ENCODE measurements at regions not wholly inside any gene's neighbourhood (a gene's known extent, or its start where the extent isn't known, plus 50 kb on each side); places are given as distances from the start of the nearest gene placed in this dataset.

DNA sequence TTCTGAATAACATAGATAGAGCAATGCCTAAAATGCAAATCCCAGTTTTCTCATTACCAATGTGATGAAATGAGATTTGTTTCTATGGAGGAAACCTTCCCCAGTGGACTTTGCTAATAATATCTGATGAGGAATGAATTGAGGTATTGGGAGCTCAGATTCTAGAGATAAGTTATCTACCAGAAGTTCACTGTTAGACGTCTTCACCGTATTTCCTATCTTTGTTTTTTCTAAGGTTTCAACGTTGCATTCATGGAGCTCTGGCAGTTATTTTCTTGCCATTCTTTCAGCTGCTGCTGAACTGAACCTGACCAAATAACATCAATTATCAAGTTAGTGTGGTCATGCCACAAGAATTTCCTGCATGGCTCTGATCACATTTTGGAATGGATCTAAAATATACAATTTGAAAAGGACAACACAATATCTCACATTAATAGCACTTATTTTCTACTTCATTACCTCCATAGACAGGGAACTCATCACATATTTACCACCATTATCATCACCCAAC, 511.8 kb upstream of the LCORL start:
- Mint-ChIP-seq H3K36me3 (no peaks in the 10 kb centered on the region), H3K27me3 (peaks cover 0 to 1% of the 10 kb centered on the region in 2 donors)
- no peak for DNase-seq

DNA sequence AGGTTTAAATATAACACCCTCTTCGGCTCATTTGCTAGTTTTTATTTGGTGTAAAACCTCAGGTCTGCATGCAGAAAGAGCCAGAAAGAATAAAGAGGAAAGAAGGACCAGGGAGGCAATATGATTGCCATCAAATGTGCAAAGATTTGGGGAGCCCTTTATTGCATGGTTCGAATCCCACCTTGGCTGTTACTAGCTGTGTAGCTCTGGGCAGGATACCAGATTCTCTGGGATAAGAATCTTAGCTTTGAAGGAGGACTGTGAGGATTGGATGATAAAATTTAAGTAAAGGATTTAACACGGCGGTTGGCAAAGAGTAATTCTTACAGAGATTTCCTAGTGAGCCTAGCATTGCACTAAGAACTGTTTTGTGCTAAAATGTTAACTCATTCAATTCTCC, 510.2 kb upstream of the LCORL start:
- Histone ChIP-seq H3K4me3 (ENCODE audit: low read length in 2 of 2) (no peak overlapping the region), H3K27ac (ENCODE audit: low read depth, low read length) (no peak overlapping the region), H3K9me3 (ENCODE audit: control insufficient read depth in 1 of 2, low read length in 2 of 2) (no peaks in the 10 kb centered on the region), H3K27me3 (ENCODE audit: insufficient read depth, low read length) (no peaks in the 10 kb centered on the region), H3K4me1 (ENCODE audit: insufficient read depth, low read length) (no peaks in the 10 kb centered on the region), H3K36me3 (ENCODE audit: insufficient read depth, low read length) (no peaks in the 10 kb centered on the region)
- H3K36me3 Mint-ChIP-seq: no peaks in the 10 kb centered on the region
- no peak for DNase-seq
- no peaks in the 10 kb centered on the region for H3K27me3 Mint-ChIP-seq
- intact Hi-C loops (cut with micrococcal nuclease): no loop called here
- CTCF ChIA-PET (ENCODE audit: partially characterized antibody): no interaction called here
- no peaks in the 10 kb centered on the region for H3K4me1 Mint-ChIP-seq
- H3K9me3 Mint-ChIP-seq: peaks cover 0 to 2% (median 0%) of the 10 kb centered on the region in 8 donors
- H3K4me3 Mint-ChIP-seq: no peak overlapping the region
- H3K27ac Mint-ChIP-seq: no peak overlapping the region
- POLR2A ChIA-PET (ENCODE audit: partially characterized antibody): no interaction called here

More for the DNA sequence above, 511.8 kb upstream of the LCORL start:
- Histone ChIP-seq H3K27me3 (ENCODE audit: insufficient read depth, low read length) (no peaks in the 10 kb centered on the region), H3K4me3 (ENCODE audit: low read length in 2 of 2) (no peak overlapping the region), H3K9me3 (ENCODE audit: control insufficient read depth in 1 of 2, low read length in 2 of 2) (no peaks in the 10 kb centered on the region), H3K36me3 (ENCODE audit: insufficient read depth, low read length) (no peaks in the 10 kb centered on the region), H3K4me1 (ENCODE audit: insufficient read depth, low read length) (no peaks in the 10 kb centered on the region), H3K27ac (ENCODE audit: low read depth, low read length) (no peak overlapping the region)
- ChIA-PET POLR2A (ENCODE audit: partially characterized antibody) (no interaction called here), CTCF (ENCODE audit: partially characterized antibody) (no interaction called here)
- no peak overlapping the region for H3K4me3 Mint-ChIP-seq
- H3K27ac Mint-ChIP-seq: no peak overlapping the region
- intact Hi-C loops (cut with micrococcal nuclease): no loop called here
- H3K4me1 Mint-ChIP-seq: no peaks in the 10 kb centered on the region
- H3K9me3 Mint-ChIP-seq: peaks cover 0 to 2% (median 0%) of the 10 kb centered on the region in 8 donors

DNA sequence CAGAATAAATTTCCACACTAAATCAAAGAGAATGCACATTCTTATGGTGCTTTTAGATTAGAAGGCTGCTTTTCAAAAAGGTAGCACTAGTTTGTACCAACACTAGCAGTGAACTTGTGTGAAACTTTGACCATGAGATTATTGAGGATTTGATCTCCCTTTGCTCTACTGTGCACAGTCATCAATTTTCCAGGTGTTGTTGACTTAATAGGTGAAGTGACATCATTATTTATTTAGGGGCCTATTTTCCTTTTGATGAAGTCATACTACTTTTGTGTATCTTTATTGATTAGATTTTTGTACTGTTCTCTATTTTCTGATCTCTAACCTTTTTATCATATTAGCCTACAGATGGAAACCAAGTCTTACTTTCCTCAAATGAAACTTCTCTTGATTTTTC, 507.9 kb upstream of the LCORL start:
- H3K27me3 Mint-ChIP-seq: no peaks in the 10 kb centered on the region
- DNase-seq: no peak
- H3K36me3 ChIP-seq (ENCODE audit: insufficient read depth, low read length): no peaks in the 10 kb centered on the region
- intact Hi-C loops (cut with micrococcal nuclease): no loop called here
- ChIA-PET POLR2A (ENCODE audit: partially characterized antibody) (no interaction called here), CTCF (ENCODE audit: partially characterized antibody) (no interaction called here)
- H3K27ac ChIP-seq (ENCODE audit: low read depth, low read length): no peak overlapping the region
- H3K36me3 Mint-ChIP-seq: no peaks in the 10 kb centered on the region
- H3K4me3 ChIP-seq (ENCODE audit: low read length in 2 of 2): no peak overlapping the region
- H3K27ac Mint-ChIP-seq: no peak overlapping the region
- no peaks in the 10 kb centered on the region for H3K4me1 ChIP-seq (ENCODE audit: insufficient read depth, low read length)
- H3K9me3 Mint-ChIP-seq: no peaks in the 10 kb centered on the region
- no peak overlapping the region for H3K4me3 Mint-ChIP-seq
- no peaks in the 10 kb centered on the region for H3K27me3 ChIP-seq (ENCODE audit: insufficient read depth, low read length)
- H3K9me3 ChIP-seq (ENCODE audit: control insufficient read depth in 1 of 2, low read length in 2 of 2): no peaks in the 10 kb centered on the region
- no peaks in the 10 kb centered on the region for H3K4me1 Mint-ChIP-seq

DNA sequence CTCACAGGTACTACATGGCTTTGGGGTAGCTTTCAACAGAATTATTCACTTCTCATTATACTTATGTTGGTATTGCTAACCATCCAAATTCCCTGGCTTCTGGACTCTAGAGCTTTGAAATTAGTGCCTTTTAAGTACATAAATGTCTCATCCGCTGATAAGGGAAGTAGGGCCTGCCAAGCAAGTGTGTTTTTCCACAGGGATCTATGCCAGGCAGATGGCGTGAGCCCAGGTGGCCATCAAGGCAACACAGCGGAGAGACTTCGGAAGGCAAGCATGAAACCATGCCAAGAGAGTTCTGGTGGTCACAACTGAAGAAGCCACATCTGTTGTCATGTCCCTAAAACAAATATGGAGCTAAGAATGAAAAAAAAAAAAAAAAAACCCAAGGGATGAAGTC, 503.1 kb upstream of the LCORL start:
- no peaks in the 10 kb centered on the region for H3K36me3 ChIP-seq (ENCODE audit: insufficient read depth, low read length)
- CTCF ChIA-PET (ENCODE audit: partially characterized antibody): interaction anchor here (1.3 kb wide), 1 partner anchor 12 kb away, joined by 3 read pairs; no protein-coding TSS in a partner anchor
- Mint-ChIP-seq H3K9me3 (peaks cover 0 to 3% (median 0%) of the 10 kb centered on the region in 8 donors), H3K36me3 (no peaks in the 10 kb centered on the region), H3K27me3 (peaks cover 0 to 2% of the 10 kb centered on the region in 2 donors), H3K27ac (peak overlapping the region in 1 of 7 donors; percentile 30), H3K4me1 (no peaks in the 10 kb centered on the region), H3K4me3 (no peak overlapping the region)
- POLR2A ChIA-PET (ENCODE audit: partially characterized antibody): no interaction called here
- DNase-seq: no peak
- H3K27ac ChIP-seq (ENCODE audit: low read depth, low read length): no peak overlapping the region
- intact Hi-C loops (cut with micrococcal nuclease): no loop called here
- H3K4me1 ChIP-seq (ENCODE audit: insufficient read depth, low read length): no peaks in the 10 kb centered on the region
- no peaks in the 10 kb centered on the region for H3K9me3 ChIP-seq (ENCODE audit: control insufficient read depth in 1 of 2, low read length in 2 of 2)
- H3K4me3 ChIP-seq (ENCODE audit: low read length in 2 of 2): no peak overlapping the region
- no peaks in the 10 kb centered on the region for H3K27me3 ChIP-seq (ENCODE audit: insufficient read depth, low read length)

- DNase-seq: no peak
- H3K9me3 ChIP-seq (ENCODE audit: control insufficient read depth in 1 of 2, low read length in 2 of 2): no peaks in the 10 kb centered on the region
- Mint-ChIP-seq H3K27ac (no peak overlapping the region), H3K9me3 (peaks cover 0 to 3% (median 0%) of the 10 kb centered on the region in 8 donors), H3K36me3 (no peaks in the 10 kb centered on the region), H3K4me3 (no peak overlapping the region), H3K4me1 (no peaks in the 10 kb centered on the region), H3K27me3 (peaks cover 2% of the 10 kb centered on the region in 2 donors)
- intact Hi-C loops (cut with micrococcal nuclease): no loop called here
- H3K4me1 ChIP-seq (ENCODE audit: insufficient read depth, low read length): no peaks in the 10 kb centered on the region
- no peaks in the 10 kb centered on the region for H3K27me3 ChIP-seq (ENCODE audit: insufficient read depth, low read length)
- ChIA-PET CTCF (ENCODE audit: partially characterized antibody) (no interaction called here), POLR2A (ENCODE audit: partially characterized antibody) (no interaction called here)
- no peak overlapping the region for H3K4me3 ChIP-seq (ENCODE audit: low read length in 2 of 2)
- no peaks in the 10 kb centered on the region for H3K36me3 ChIP-seq (ENCODE audit: insufficient read depth, low read length)
- no peak overlapping the region for H3K27ac ChIP-seq (ENCODE audit: low read depth, low read length)
Observed at GRCh38 chr4:18518098-18518497, 496.5 kb upstream of the LCORL start.

DNA sequence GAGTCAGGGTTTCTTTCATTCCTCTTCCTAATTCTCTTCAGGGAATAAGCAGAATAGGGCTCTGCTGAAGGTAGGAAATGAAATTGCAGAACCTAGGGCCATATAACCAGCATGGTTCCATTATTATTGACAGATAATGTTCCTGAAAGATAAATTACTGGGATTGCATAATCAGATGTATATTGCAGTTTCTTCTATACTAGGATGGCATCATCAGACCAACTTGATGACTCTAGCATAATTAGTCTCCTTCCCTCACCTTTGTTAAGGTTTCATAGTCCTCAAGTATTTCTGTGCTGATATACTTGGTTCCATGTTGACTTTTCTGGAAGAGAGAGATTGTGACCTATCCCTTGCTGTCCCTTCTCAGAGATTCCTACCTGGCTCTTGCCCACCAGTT, 492.3 kb upstream of the LCORL start:
- no peaks in the 10 kb centered on the region for H3K9me3 Mint-ChIP-seq
- CTCF ChIA-PET (ENCODE audit: partially characterized antibody): no interaction called here
- Histone ChIP-seq H3K4me3 (ENCODE audit: low read length in 2 of 2) (no peak overlapping the region), H3K27ac (ENCODE audit: low read depth, low read length) (no peak overlapping the region), H3K4me1 (ENCODE audit: insufficient read depth, low read length) (no peaks in the 10 kb centered on the region), H3K27me3 (ENCODE audit: insufficient read depth, low read length) (no peaks in the 10 kb centered on the region), H3K36me3 (ENCODE audit: insufficient read depth, low read length) (no peaks in the 10 kb centered on the region), H3K9me3 (ENCODE audit: control insufficient read depth in 1 of 2, low read length in 2 of 2) (no peaks in the 10 kb centered on the region)
- peaks cover 0 to 2% of the 10 kb centered on the region in 2 donors for H3K27me3 Mint-ChIP-seq
- intact Hi-C loops (cut with micrococcal nuclease): no loop called here
- H3K4me1 Mint-ChIP-seq: no peaks in the 10 kb centered on the region
- H3K4me3 Mint-ChIP-seq: no peak overlapping the region
- no peak for DNase-seq
- H3K27ac Mint-ChIP-seq: no peak overlapping the region
- POLR2A ChIA-PET (ENCODE audit: partially characterized antibody): no interaction called here
- H3K36me3 Mint-ChIP-seq: no peaks in the 10 kb centered on the region

DNA sequence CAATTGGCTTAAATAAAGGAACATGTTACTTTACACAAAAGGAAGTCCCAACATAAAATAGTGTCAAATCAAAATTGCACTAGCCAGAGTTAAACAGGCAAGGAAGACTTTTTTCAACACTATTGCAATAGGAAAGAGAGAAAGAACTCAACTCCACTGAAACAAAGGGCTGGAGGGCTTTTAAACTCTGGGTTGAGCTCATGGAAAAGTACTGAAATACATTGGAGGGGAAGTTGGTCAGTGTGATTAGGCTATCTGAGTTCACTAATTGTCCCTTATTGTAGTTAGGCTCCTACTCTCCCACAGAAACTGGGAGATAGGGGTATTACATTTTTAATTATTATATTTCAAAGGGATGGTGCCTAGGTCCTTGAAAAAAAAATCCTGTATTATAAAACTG, 491.2 kb upstream of the LCORL start:
- H3K4me1 ChIP-seq (ENCODE audit: insufficient read depth, low read length): no peaks in the 10 kb centered on the region
- no peaks in the 10 kb centered on the region for H3K36me3 ChIP-seq (ENCODE audit: insufficient read depth, low read length)
- H3K27me3 Mint-ChIP-seq: peaks cover 0 to 2% of the 10 kb centered on the region in 2 donors
- H3K9me3 Mint-ChIP-seq: no peaks in the 10 kb centered on the region
- no peak overlapping the region for H3K27ac ChIP-seq (ENCODE audit: low read depth, low read length)
- H3K4me3 Mint-ChIP-seq: no peak overlapping the region
- H3K27me3 ChIP-seq (ENCODE audit: insufficient read depth, low read length): no peaks in the 10 kb centered on the region
- ChIA-PET POLR2A (ENCODE audit: partially characterized antibody) (no interaction called here), CTCF (ENCODE audit: partially characterized antibody) (no interaction called here)
- H3K4me3 ChIP-seq (ENCODE audit: low read length in 2 of 2): no peak overlapping the region
- H3K9me3 ChIP-seq (ENCODE audit: control insufficient read depth in 1 of 2, low read length in 2 of 2): no peaks in the 10 kb centered on the region
- no peak for DNase-seq
- H3K4me1 Mint-ChIP-seq: no peaks in the 10 kb centered on the region
- H3K27ac Mint-ChIP-seq: no peak overlapping the region
- no peaks in the 10 kb centered on the region for H3K36me3 Mint-ChIP-seq
- intact Hi-C loops (cut with micrococcal nuclease): no loop called here

DNA sequence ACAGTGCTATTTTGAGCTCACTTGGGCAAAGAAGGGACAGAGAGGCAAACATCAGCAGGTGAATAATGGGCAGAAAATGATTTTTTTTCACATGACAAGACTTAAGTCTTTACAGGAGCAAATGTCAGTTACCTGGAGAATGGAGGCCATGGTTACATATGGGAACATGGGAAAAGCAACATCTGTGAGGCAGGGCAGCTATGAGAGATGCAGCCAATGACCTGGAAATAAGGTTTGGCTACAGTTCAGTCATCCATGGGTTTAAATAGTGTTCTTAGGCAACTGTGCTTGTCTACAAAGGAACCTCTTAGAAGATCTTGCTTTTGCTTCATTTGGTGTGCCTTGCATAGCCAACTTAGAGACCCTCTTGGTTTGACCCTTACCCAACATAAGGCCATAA, 490.2 kb upstream of the LCORL start:
- Mint-ChIP-seq H3K4me1 (peaks cover 0 to 1% (median 0%) of the 10 kb centered on the region in 4 donors), H3K4me3 (no peak overlapping the region), H3K27me3 (peaks cover 0 to 2% of the 10 kb centered on the region in 2 donors), H3K27ac (no peak overlapping the region), H3K36me3 (no peaks in the 10 kb centered on the region), H3K9me3 (no peaks in the 10 kb centered on the region)
- Histone ChIP-seq H3K9me3 (ENCODE audit: control insufficient read depth in 1 of 2, low read length in 2 of 2) (no peaks in the 10 kb centered on the region), H3K4me3 (ENCODE audit: low read length in 2 of 2) (no peak overlapping the region), H3K27ac (ENCODE audit: low read depth, low read length) (no peak overlapping the region), H3K27me3 (ENCODE audit: insufficient read depth, low read length) (no peaks in the 10 kb centered on the region), H3K4me1 (ENCODE audit: insufficient read depth, low read length) (no peaks in the 10 kb centered on the region), H3K36me3 (ENCODE audit: insufficient read depth, low read length) (no peaks in the 10 kb centered on the region)
- POLR2A ChIA-PET (ENCODE audit: partially characterized antibody): no interaction called here
- intact Hi-C loops (cut with micrococcal nuclease): no loop called here
- no peak for DNase-seq
- CTCF ChIA-PET (ENCODE audit: partially characterized antibody): no interaction called here

All from CD4-positive, alpha-beta memory T cell (primary cell).